SH-SY5Y (cell line): ENCODE measurements at regions not wholly inside any gene's neighbourhood (a gene's known extent, or its start where the extent isn't known, plus 50 kb on each side); places are given as distances from the start of the nearest gene placed in this dataset.

Source experiments
- GATA2 ChIP-seq: IDR thresholded peaks from 2 replicates; pipeline ENCODE4 v1.6.1; 2011; ENCODE audit warnings: mild to moderate bottlenecking, low read depth, low read length
- GATA3 ChIP-seq: IDR thresholded peaks from 2 replicates; pipeline ENCODE4 v1.6.1; 2011; ENCODE audit warnings: low read depth, mild to moderate bottlenecking, low read length, moderate library complexity

GRCh38 chr10:118482393-118483331 lies 112.8 kb downstream of the PRLHR start:
- TF ChIP-seq GATA2 = no peak
- TF ChIP-seq GATA3 = no peak
